Spleen (tissue), 11 donors: ENCODE measurements at regions not wholly inside any gene's neighbourhood (a gene's known extent, or its start where the extent isn't known, plus 50 kb on each side); places are given as distances from the start of the nearest gene placed in this dataset.
"Not testable (repeated sequence)": the region's sequence is repeated elsewhere in the genome, so short reads cannot be mapped to it uniquely, and the experiment has no call there.

Source experiments
- DNase-seq: peaks from one replicate; pipeline ENCODE4 v3.0.0-alpha.2; 2020
- H3K27ac ChIP-seq, 8 donors: fragments of 200-600 bp; sonication (generic) in 7 of 8; 1 replicate in 4 of 8; 2 replicates in 4 of 8; pipeline versions ENCODE4 v1.5.0 to v1.8.0; 2016 to 2021; ENCODE audit warnings: inconsistent platforms in 4 of 8, mild to moderate bottlenecking in 4 of 8, moderate library complexity in 1 of 8
- H3K27me3 ChIP-seq, 7 donors: fragments of 200-600 bp; sonication (generic) in 6 of 7; replicated peaks in 1 of 7; 1 replicate in 4 of 7; 2 replicates in 3 of 7; pipeline versions ENCODE4 v1.5.0 to v1.8.0; 2016 to 2021; ENCODE audit warnings: inconsistent platforms in 3 of 7, mild to moderate bottlenecking in 1 of 7
- H3K36me3 ChIP-seq, 6 donors: fragments of 200-600 bp; sonication (generic) in 5 of 6; 1 replicate in 4 of 6; 2 replicates in 2 of 6; pipeline versions ENCODE4 v1.5.0 to v1.8.0; 2016 to 2021; ENCODE audit warnings: inconsistent platforms in 2 of 6
- H3K4me1 ChIP-seq, 6 donors: fragments of 200-600 bp; sonication (generic) in 5 of 6; 1 replicate in 3 of 6; 2 replicates in 3 of 6; pipeline versions ENCODE4 v1.5.0 to v1.8.0; 2016 to 2021; ENCODE audit warnings: inconsistent platforms in 3 of 6
- H3K4me3 ChIP-seq, 8 donors: fragments of 200-600 bp; sonication (generic) in 7 of 8; 1 replicate in 4 of 8; 2 replicates in 4 of 8; pipeline versions ENCODE4 v1.5.0 to v1.8.0; 2016 to 2021; ENCODE audit warnings: inconsistent platforms in 4 of 8, mild to moderate bottlenecking in 4 of 8, moderate library complexity in 2 of 8
- H3K9me3 ChIP-seq, 8 donors: fragments of 200-600 bp; sonication (generic) in 7 of 8; 1 replicate in 4 of 8; 2 replicates in 4 of 8; pipeline versions ENCODE4 v1.5.0 to v1.8.0; 2016 to 2021; ENCODE audit warnings: inconsistent platforms in 4 of 8
- POLR2A ChIP-seq, 3 donors: fragments of 450-650 bp; IDR thresholded peaks; one replicate each; pipeline ENCODE4 v1.5.1; 2017; ENCODE audit warnings: antibody characterized with exemption in 3 of 3, mild to moderate bottlenecking in 1 of 3
- POLR2AphosphoS5 ChIP-seq, 3 donors: sonication (generic); formaldehyde crosslinking; IDR thresholded peaks; one replicate each; pipeline ENCODE4 v1.5.1; 2017; ENCODE audit warnings: antibody characterized with exemption in 3 of 3
- WGBS, 5 donors: extraction: QIAGEN DNeasy Blood & Tissue Kit in 3 of 5; methylation state at CpG; one replicate each; pipeline versions ENCODE4 v1.1.5 to v1.1.7; 2013 to 2018; 5-methylcytosine and 5-hydroxymethylcytosine counted together
- intact Hi-C: fragments of 100-400 bp; cut with DNase I; formaldehyde crosslinking; loops from one replicate; pipeline ENCODE4 v1.15.0; 2023; ENCODE audit warnings: low total_unique reads
- TF ChIP-seq, protein P1 (sequence below), 11 experiments: fragments of 200-600 bp in 7 of 11; fragments of 450-650 bp in 4 of 11; sonication (generic) in 4 of 11; IDR thresholded peaks in 8 of 11; conservative IDR thresholded peaks in 3 of 11; 1 replicate in 7 of 11; 2 replicates in 4 of 11; pipeline versions ENCODE4 v1.4.0 to v1.8.0; 2016 to 2021; ENCODE audit warnings: antibody characterized with exemption in 11 of 11, inconsistent platforms in 4 of 11, mild to moderate bottlenecking in 1 of 11
- donor health status: healthy with polysubstance abuse.
- donor health status: DM: no; HTN: no; CAD: no; lungs with moderate emphysema.
- donor health status: DM: no; HTN: no; CAD: no.
- donor health status: Bipolar disorder and iron deficiency.
- donor health status: healthy.
- donor health status: DM: no; HTN: no; CAD: no.
- donor health status: DM: yes; HTN: yes; CAD: no.

DNA sequence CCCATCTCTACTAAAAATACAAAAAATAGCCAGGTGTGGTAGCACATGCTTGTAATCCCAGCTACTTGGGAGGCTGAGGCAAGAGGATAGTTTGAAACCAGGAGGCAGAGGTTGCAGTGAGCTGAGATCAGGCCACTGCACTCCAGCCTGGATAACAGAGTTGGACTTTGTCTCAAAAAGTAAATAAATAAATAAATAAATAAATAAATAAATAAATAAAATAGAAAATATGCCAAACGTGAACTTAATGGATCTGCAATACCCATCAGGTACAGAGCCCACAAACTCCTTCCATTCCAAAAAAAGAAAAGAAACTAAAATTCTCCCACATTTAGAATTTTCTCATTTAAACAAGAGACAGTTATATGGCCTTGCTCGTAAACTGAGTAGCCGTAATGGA is 702.7 kb downstream of the CDH18 start:
- intact Hi-C loops: no loop called here
- WGBS, 5 donors: 90 to 96% (median 92%) methylated on average over 3 of the region's 3 CpGs
- H3K27ac ChIP-seq: no peak overlapping the region
- no peaks in the 10 kb centered on the region for H3K27me3 ChIP-seq
- no peak overlapping the region for H3K4me3 ChIP-seq
- no peak for DNase-seq
- no peaks in the 10 kb centered on the region for H3K36me3 ChIP-seq
- TF ChIP-seq, protein P1, sequence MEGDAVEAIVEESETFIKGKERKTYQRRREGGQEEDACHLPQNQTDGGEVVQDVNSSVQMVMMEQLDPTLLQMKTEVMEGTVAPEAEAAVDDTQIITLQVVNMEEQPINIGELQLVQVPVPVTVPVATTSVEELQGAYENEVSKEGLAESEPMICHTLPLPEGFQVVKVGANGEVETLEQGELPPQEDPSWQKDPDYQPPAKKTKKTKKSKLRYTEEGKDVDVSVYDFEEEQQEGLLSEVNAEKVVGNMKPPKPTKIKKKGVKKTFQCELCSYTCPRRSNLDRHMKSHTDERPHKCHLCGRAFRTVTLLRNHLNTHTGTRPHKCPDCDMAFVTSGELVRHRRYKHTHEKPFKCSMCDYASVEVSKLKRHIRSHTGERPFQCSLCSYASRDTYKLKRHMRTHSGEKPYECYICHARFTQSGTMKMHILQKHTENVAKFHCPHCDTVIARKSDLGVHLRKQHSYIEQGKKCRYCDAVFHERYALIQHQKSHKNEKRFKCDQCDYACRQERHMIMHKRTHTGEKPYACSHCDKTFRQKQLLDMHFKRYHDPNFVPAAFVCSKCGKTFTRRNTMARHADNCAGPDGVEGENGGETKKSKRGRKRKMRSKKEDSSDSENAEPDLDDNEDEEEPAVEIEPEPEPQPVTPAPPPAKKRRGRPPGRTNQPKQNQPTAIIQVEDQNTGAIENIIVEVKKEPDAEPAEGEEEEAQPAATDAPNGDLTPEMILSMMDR (IDR thresholded peaks at IDR 0.05 in 8 of 11, conservative IDR thresholded peaks at IDR 0.05 in 3 of 11): no peak
- no peak for TF ChIP-seq POLR2AphosphoS5 (IDR thresholded peaks at IDR 0.05)
- peaks cover 0 to 51% (median 32%) of the 10 kb centered on the region in 8 donors for H3K9me3 ChIP-seq
- no peaks in the 10 kb centered on the region for H3K4me1 ChIP-seq

DNA sequence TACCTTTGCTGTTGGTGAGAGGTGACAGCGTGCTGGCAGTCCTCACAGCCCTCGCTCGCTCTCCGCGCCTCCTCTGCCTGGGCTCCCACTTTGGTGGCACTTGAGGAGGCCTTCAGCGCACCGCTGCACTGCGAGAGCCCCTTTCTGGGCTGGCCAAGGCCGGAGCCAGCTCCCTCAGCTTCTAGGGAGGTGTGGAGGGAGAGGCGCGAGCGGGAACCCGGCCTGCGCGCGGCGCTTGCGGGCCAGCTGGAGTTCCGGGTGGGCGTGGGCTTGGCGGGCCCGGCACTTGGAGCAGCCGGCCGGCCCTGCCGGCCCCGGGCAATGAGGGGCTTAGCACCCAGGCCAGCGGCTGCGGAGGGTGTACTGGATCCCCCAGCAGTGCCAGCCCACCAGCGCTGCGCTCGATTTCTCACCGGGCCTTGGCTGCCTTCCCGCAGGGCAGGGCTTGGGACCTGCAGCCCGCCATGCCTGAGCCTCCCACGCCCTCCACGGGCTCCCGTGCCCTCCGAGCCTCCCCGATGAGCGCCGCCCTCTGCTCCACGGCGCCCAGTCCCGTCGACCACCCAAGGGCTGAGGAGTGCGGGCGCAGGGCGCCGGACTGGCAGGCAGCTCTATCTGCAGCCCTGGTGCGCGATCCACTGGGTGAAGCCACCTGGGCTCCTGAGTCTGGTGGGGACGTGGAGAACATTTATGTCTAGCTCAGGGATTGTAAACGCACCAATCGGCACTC is 700.3 kb downstream of the CDH18 start:
- whole genome bisulfite sequencing, 5 donors: 93 to 95% (median 94%) methylated on average over 42 to 54 of the region's 54 CpGs
- H3K36me3 ChIP-seq, H3K4me3 ChIP-seq, H3K27ac ChIP-seq, H3K4me1 ChIP-seq, H3K27me3 ChIP-seq, DNase-seq, intact Hi-C loops: not testable (repeated sequence)
- peaks cover 0 to 47% (median 34%) of the 10 kb centered on the region in 8 donors for H3K9me3 ChIP-seq

- 85 to 95% (median 92%) methylated on average over 8 of the region's 8 CpGs for WGBS, 5 donors
- intact Hi-C loops, DNase-seq: not testable (repeated sequence)
Observed at GRCh38 chr5:19288311-19288710, 699.7 kb downstream of the CDH18 start.

DNA sequence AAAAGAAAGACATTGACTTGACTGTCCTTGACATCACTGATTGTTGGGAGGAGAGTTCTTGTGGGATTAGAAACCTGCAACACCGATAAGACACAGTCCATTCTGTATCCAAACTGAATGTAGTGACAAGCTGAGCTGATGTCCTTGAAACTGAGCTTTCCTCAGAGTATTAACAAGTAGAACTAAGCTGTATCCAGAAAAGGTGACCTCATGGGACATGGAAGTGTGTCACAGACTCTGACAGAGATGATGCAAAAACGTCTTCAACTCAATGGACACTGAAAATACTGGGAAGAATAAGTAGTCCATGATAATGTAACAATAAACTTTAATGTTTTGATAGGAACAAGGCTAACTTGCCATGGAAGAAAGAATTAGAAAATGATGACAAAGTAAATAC is 690.1 kb downstream of the CDH18 start:
- H3K27ac ChIP-seq: no peak overlapping the region
- 51 to 73% (median 60%) methylated on average over 2 of the region's 2 CpGs for WGBS, 5 donors

More at GRCh38 chr5:19288311-19288710, 699.7 kb downstream of the CDH18 start:
- H3K4me1 ChIP-seq, H3K27ac ChIP-seq, H3K27me3 ChIP-seq, H3K4me3 ChIP-seq, H3K36me3 ChIP-seq: not testable (repeated sequence)
- H3K9me3 ChIP-seq: peaks cover 0 to 45% (median 30%) of the 10 kb centered on the region in 8 donors

GRCh38 chr5:19301271-19301670 is 686.7 kb downstream of the CDH18 start:
- Histone ChIP-seq H3K4me3 (no peak overlapping the region), H3K9me3 (peaks cover 0 to 20% (median 0%) of the 10 kb centered on the region in 8 donors), H3K27ac (no peak overlapping the region), H3K27me3 (no peaks in the 10 kb centered on the region), H3K36me3 (no peaks in the 10 kb centered on the region), H3K4me1 (no peaks in the 10 kb centered on the region)
- TF ChIP-seq, protein P1 (IDR thresholded peaks at IDR 0.05 in 8 of 11, conservative IDR thresholded peaks at IDR 0.05 in 3 of 11): no peak
- intact Hi-C loops: no loop called here
- DNase-seq: no peak
- WGBS, 5 donors: 53 to 72% (median 58%) methylated on average over 1 of the region's 1 CpG

More for the DNA sequence above, 690.1 kb downstream of the CDH18 start:
- no peak overlapping the region for H3K4me3 ChIP-seq
- H3K36me3 ChIP-seq: no peaks in the 10 kb centered on the region
- intact Hi-C loops: no loop called here
- no peak for DNase-seq
- TF ChIP-seq, protein P1 (IDR thresholded peaks at IDR 0.05 in 8 of 11, conservative IDR thresholded peaks at IDR 0.05 in 3 of 11): no peak
- TF ChIP-seq POLR2A (IDR thresholded peaks at IDR 0.05) (no peak), POLR2AphosphoS5 (IDR thresholded peaks at IDR 0.05) (no peak)
- H3K9me3 ChIP-seq: peaks cover 0 to 7% (median 0%) of the 10 kb centered on the region in 8 donors
- H3K27me3 ChIP-seq: no peaks in the 10 kb centered on the region
- no peaks in the 10 kb centered on the region for H3K4me1 ChIP-seq
